ENCODE measurements at regions not wholly inside any gene's neighbourhood (a gene's known extent, or its start where the extent isn't known, plus 50 kb on each side); places are given as distances from the start of the nearest gene placed in this dataset.
A peak's percentile ranks its signal among the peaks of the same experiment; 100 is the strongest.

DNA sequence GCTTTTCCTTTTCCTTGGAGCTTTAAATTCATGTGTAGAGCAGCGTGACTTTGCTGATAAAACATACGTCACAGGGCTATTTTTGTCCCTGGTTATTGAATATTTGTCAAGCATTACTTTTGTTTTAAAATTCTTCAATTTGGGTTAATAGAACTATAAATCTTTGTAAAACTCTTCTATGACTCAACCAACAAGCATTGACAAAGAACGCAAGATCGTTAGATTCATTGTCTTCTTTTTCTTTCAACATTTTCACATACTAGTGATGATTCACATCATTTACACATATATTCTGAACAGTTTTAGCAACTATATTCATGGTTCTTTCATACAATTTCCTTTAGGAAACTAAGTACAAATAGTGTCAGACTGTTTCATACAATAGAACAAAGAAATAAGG, 72.0 kb upstream of the GPM6A start:
- Mint-ChIP-seq H3K27ac (no peak overlapping the region), H3K4me1 (ENCODE audit: low read depth) (no peaks in the 10 kb centered on the region), H3K4me3 (no peak overlapping the region), H3K9me3 (peaks cover 16% of the 10 kb centered on the region), H3K27me3 (ENCODE audit: insufficient read depth) (no peaks in the 10 kb centered on the region), H3K36me3 (ENCODE audit: low read depth) (no peaks in the 10 kb centered on the region)
- no peak for DNase-seq
- TF ChIP-seq, protein P1, sequence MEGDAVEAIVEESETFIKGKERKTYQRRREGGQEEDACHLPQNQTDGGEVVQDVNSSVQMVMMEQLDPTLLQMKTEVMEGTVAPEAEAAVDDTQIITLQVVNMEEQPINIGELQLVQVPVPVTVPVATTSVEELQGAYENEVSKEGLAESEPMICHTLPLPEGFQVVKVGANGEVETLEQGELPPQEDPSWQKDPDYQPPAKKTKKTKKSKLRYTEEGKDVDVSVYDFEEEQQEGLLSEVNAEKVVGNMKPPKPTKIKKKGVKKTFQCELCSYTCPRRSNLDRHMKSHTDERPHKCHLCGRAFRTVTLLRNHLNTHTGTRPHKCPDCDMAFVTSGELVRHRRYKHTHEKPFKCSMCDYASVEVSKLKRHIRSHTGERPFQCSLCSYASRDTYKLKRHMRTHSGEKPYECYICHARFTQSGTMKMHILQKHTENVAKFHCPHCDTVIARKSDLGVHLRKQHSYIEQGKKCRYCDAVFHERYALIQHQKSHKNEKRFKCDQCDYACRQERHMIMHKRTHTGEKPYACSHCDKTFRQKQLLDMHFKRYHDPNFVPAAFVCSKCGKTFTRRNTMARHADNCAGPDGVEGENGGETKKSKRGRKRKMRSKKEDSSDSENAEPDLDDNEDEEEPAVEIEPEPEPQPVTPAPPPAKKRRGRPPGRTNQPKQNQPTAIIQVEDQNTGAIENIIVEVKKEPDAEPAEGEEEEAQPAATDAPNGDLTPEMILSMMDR (IDR thresholded peaks at IDR 0.05), result no peak

DNA sequence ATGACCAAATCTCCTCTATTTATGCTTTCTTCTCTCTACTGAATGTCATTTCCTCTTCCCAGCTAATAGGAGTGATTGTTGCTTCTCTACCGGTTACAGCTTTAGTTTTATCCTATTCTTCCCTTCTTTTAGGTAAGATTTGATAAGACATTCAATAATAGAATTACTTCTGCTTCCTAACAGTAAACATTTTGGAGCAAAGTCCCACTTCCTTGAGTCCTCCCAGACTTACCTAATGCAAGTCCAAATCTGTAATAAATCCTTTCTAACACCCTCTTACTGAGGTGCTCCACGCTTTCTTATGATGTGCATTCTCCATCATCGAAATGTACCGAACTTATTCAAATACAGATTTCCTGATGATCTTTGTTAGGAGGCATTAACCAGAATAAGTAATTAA, 79.2 kb upstream of the GPM6A start:
- H3K27ac Mint-ChIP-seq, result no peak overlapping the region
- no peak overlapping the region for H3K4me3 Mint-ChIP-seq
- no peaks in the 10 kb centered on the region for H3K9me3 Mint-ChIP-seq
- no peak for DNase-seq
- H3K27me3 Mint-ChIP-seq (ENCODE audit: insufficient read depth), result peaks cover 4% of the 10 kb centered on the region
- H3K36me3 Mint-ChIP-seq (ENCODE audit: low read depth), result no peaks in the 10 kb centered on the region
- TF ChIP-seq, protein P1 (IDR thresholded peaks at IDR 0.05), result no peak
- H3K4me1 Mint-ChIP-seq (ENCODE audit: low read depth), result no peaks in the 10 kb centered on the region

DNA sequence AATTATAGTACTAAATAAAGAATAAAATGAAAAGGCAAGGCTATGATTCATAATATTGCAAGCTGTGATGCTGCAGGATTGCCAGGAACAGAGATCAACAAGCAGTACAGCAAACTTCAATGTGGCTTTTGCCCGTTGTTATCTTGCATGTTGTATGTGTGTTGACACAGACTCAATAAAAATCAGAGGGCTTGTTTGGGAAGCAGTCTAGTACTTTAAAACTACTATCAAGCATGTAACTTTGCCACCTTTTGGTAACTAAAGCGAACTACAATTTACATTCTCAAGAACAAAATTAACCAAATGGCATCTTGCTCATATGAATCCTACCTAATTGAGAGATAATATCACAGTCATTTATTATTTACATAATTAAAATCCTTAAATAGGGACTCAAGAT, 79.8 kb upstream of the GPM6A start:
- peak; percentile 1 for DNase-seq
- Mint-ChIP-seq H3K4me3 (no peak overlapping the region), H3K27me3 (ENCODE audit: insufficient read depth) (peaks cover 4% of the 10 kb centered on the region), H3K4me1 (ENCODE audit: low read depth) (no peaks in the 10 kb centered on the region), H3K9me3 (peaks cover 2% of the 10 kb centered on the region; the same call in 1 of the 2 replicates), H3K36me3 (ENCODE audit: low read depth) (no peaks in the 10 kb centered on the region), H3K27ac (no peak overlapping the region)
- TF ChIP-seq, protein P1 (IDR thresholded peaks at IDR 0.05), result peak; percentile 57

DNA sequence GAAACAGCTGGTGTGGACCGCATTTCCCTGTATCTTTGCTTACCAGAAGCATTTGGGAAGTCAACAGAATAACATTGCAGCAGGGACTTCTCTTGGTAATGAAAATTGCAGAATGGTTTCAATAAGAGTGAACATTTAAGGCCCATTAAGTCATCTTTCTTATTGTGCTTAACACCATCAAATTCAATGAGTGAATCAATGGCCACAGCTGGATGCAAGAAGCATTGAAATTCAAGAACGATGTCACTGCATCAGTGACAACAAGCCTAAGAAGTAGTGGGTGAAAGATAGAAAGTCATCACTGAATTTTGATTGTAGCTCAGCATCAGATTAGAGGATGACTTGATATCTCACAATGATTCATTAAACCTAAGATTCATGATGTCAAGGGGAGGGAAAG, 93.9 kb upstream of the GPM6A start:
- no peak overlapping the region for H3K27ac Mint-ChIP-seq
- no peak for DNase-seq
- no peaks in the 10 kb centered on the region; the same call in 1 of the 2 replicates for H3K27me3 Mint-ChIP-seq (ENCODE audit: insufficient read depth)
- H3K36me3 Mint-ChIP-seq (ENCODE audit: low read depth), result no peaks in the 10 kb centered on the region
- TF ChIP-seq, protein P1 (IDR thresholded peaks at IDR 0.05), result no peak
- H3K9me3 Mint-ChIP-seq, result no peaks in the 10 kb centered on the region
- no peaks in the 10 kb centered on the region for H3K4me1 Mint-ChIP-seq (ENCODE audit: low read depth)
- no peak overlapping the region for H3K4me3 Mint-ChIP-seq

DNA sequence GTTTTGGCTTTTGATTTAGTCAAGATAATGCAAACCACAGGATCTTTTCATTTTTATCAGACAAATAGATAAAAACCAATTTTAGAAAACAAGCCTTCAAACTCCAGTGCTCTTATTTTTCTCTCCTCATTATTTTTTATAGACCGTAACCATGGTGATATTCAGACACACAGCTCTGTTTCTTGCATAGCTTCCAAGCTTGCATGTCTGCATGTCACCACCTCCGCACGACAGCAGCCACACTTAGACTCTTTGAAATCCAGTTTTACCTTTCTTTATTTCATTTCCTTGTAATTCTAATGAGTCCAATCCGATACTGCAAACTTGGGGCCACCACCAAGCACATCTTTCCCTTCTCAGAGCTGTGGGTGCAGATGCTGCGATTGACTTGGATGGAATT, 94.3 kb upstream of the GPM6A start:
- no peaks in the 10 kb centered on the region for H3K4me1 Mint-ChIP-seq (ENCODE audit: low read depth)
- no peaks in the 10 kb centered on the region; the same call in 1 of the 2 replicates for H3K27me3 Mint-ChIP-seq (ENCODE audit: insufficient read depth)
- no peak overlapping the region for H3K4me3 Mint-ChIP-seq
- no peak overlapping the region for H3K27ac Mint-ChIP-seq
- H3K9me3 Mint-ChIP-seq, result no peaks in the 10 kb centered on the region
- TF ChIP-seq, protein P1 (IDR thresholded peaks at IDR 0.05), result no peak
- DNase-seq, result no peak
- H3K36me3 Mint-ChIP-seq (ENCODE audit: low read depth), result no peaks in the 10 kb centered on the region

DNA sequence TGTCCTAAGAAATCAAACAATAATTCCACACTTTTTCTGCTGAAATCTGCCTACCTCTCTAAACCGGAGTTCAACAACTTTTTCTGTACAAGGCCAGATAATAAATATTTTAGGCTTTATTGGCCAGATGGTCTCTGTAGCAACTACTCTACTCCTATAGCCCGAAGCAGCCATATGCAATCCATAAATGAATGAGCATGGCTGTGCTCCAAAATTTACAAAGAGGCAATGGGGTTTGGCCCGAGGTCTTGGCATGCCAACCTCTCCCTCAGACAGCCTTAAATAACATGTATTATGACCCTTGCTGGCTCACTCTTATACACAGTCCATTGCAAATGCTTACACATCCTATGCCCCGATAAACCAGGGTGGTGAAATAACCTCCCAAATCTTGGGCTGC, 98.6 kb upstream of the GPM6A start:
- Mint-ChIP-seq H3K9me3 (no peaks in the 10 kb centered on the region), H3K27ac (no peak overlapping the region), H3K4me3 (no peak overlapping the region), H3K27me3 (ENCODE audit: insufficient read depth) (no peaks in the 10 kb centered on the region), H3K36me3 (ENCODE audit: low read depth) (no peaks in the 10 kb centered on the region), H3K4me1 (ENCODE audit: low read depth) (no peaks in the 10 kb centered on the region)
- TF ChIP-seq, protein P1 (IDR thresholded peaks at IDR 0.05), result no peak
- DNase-seq, result no peak
